Chondrocyte (in vitro differentiated cells): ENCODE measurements at regions not wholly inside any gene's neighbourhood (a gene's known extent, or its start where the extent isn't known, plus 50 kb on each side); places are given as distances from the start of the nearest gene placed in this dataset.

ENCODE experiments used
- DNase-seq: peaks from one replicate; pipeline ENCODE4 v3.0.0; 2021; ENCODE audit warnings: mixed read lengths, low spot score
- H3K27ac Mint-ChIP-seq: one replicate; pipeline ENCODE4 v1.8.0; 2021; ENCODE audit warnings: mild to moderate bottlenecking, moderate library complexity, mixed read lengths; ENCODE audit not compliant: unreplicated experiment
- H3K27me3 Mint-ChIP-seq: 2 replicates; pipeline ENCODE4 v1.8.0; 2021; ENCODE audit warnings: low read depth, mixed read lengths
- H3K36me3 Mint-ChIP-seq: 2 replicates; pipeline ENCODE4 v1.8.0; 2021; ENCODE audit warnings: low read depth, mixed read lengths
- H3K4me1 Mint-ChIP-seq: 2 replicates; pipeline ENCODE4 v1.8.0; 2021; ENCODE audit warnings: low read depth, mild to moderate bottlenecking, mixed read lengths
- H3K4me3 Mint-ChIP-seq: one replicate; pipeline ENCODE4 v1.8.0; 2021; ENCODE audit warnings: mild to moderate bottlenecking, moderate library complexity, mixed read lengths; ENCODE audit not compliant: unreplicated experiment
- H3K9me3 Mint-ChIP-seq: 2 replicates; pipeline ENCODE4 v1.8.0; 2021; ENCODE audit warnings: low read depth, mixed read lengths
- CTCF ChIP-seq: fragments of 200-600 bp; sonication (generic); IDR thresholded peaks from 2 replicates; pipeline ENCODE4 v1.5.0; 2021; ENCODE audit warnings: antibody characterized with exemption, mild to moderate bottlenecking, moderate library complexity

- no peaks in the 10 kb centered on the region for H3K27me3 Mint-ChIP-seq
- DNase-seq: peak; percentile 75
- H3K4me3 Mint-ChIP-seq: no peak overlapping the region
- no peaks in the 10 kb centered on the region for H3K4me1 Mint-ChIP-seq
- TF ChIP-seq CTCF: no peak
- H3K27ac Mint-ChIP-seq: no peak overlapping the region
- no peaks in the 10 kb centered on the region for H3K36me3 Mint-ChIP-seq
- H3K9me3 Mint-ChIP-seq: peaks cover 5% of the 10 kb centered on the region
Observed at GRCh38 chr12:84361651-84362551, 550.7 kb downstream of the SLC6A15 start.

GRCh38 chr12:84357314-84357713 lies 555.3 kb downstream of the SLC6A15 start:
- Mint-ChIP-seq H3K27me3 (no peaks in the 10 kb centered on the region), H3K4me1 (no peaks in the 10 kb centered on the region), H3K36me3 (no peaks in the 10 kb centered on the region), H3K9me3 (no peaks in the 10 kb centered on the region), H3K27ac (no peak overlapping the region), H3K4me3 (no peak overlapping the region)
- DNase-seq: no peak
- TF ChIP-seq CTCF: no peak

GRCh38 chr12:84356224-84356623 lies 556.4 kb downstream of the SLC6A15 start:
- TF ChIP-seq CTCF: no peak
- H3K27me3 Mint-ChIP-seq: no peaks in the 10 kb centered on the region
- no peaks in the 10 kb centered on the region for H3K36me3 Mint-ChIP-seq
- no peaks in the 10 kb centered on the region for H3K4me1 Mint-ChIP-seq
- DNase-seq: no peak
- no peak overlapping the region for H3K4me3 Mint-ChIP-seq
- no peaks in the 10 kb centered on the region for H3K9me3 Mint-ChIP-seq
- H3K27ac Mint-ChIP-seq: no peak overlapping the region

GRCh38 chr12:84355561-84355960 lies 557.0 kb downstream of the SLC6A15 start:
- Mint-ChIP-seq H3K27ac (no peak overlapping the region), H3K9me3 (no peaks in the 10 kb centered on the region), H3K4me1 (no peaks in the 10 kb centered on the region), H3K36me3 (no peaks in the 10 kb centered on the region), H3K27me3 (no peaks in the 10 kb centered on the region), H3K4me3 (no peak overlapping the region)
- no peak for DNase-seq
- TF ChIP-seq CTCF: no peak

- no peak for TF ChIP-seq CTCF
- Mint-ChIP-seq H3K27me3 (no peaks in the 10 kb centered on the region), H3K9me3 (peaks cover 23% of the 10 kb centered on the region), H3K36me3 (no peaks in the 10 kb centered on the region), H3K27ac (no peak overlapping the region), H3K4me3 (no peak overlapping the region), H3K4me1 (no peaks in the 10 kb centered on the region)
- no peak for DNase-seq
Observed at GRCh38 chr12:84348582-84348981, 564.0 kb downstream of the SLC6A15 start.
